GM23338 (cell line): ENCODE measurements at regions not wholly inside any gene's neighbourhood (a gene's known extent, or its start where the extent isn't known, plus 50 kb on each side); places are given as distances from the start of the nearest gene placed in this dataset.
A peak's percentile ranks its signal among the peaks of the same experiment; 100 is the strongest.

Experiments
- ATAC-seq: fragments of 200-7000 bp; cut with Tn5 transposase; 3 replicates; pipeline ENCODE4 v1.9.1; 2020
- DNase-seq: peaks from one replicate; pipeline ENCODE4 v3.0.0-alpha.2; 2015; ENCODE audit warnings: low spot score
- H2AFZ ChIP-seq: fragments of 200-600 bp; sonication (generic); 2 replicates; pipeline ENCODE4 v1.8.0; 2016; ENCODE audit warnings: antibody characterized with exemption, mild to moderate bottlenecking, moderate library complexity
- H3F3A ChIP-seq: fragments of 200-600 bp; sonication (generic); replicated peaks from 2 replicates; pipeline ENCODE4 v1.8.0; 2017; ENCODE audit warnings: antibody characterized with exemption, mixed run types, low read depth
- H3K27ac ChIP-seq: fragments of 200-600 bp; sonication (generic); 2 replicates; pipeline ENCODE4 v1.6.1; 2016; ENCODE audit warnings: low read depth
- H3K27me3 ChIP-seq: fragments of 200-600 bp; sonication (generic); 2 replicates; pipeline ENCODE4 v1.8.0; 2016; ENCODE audit warnings: mild to moderate bottlenecking, mixed run types, moderate library complexity; ENCODE audit not compliant: insufficient read depth
- H3K36me3 ChIP-seq: fragments of 200-600 bp; sonication (generic); 2 replicates; pipeline ENCODE4 v1.8.0; 2016; ENCODE audit warnings: mild to moderate bottlenecking; ENCODE audit not compliant: insufficient read depth
- H3K4me1 ChIP-seq: fragments of 200-600 bp; sonication (generic); 2 replicates; pipeline ENCODE4 v1.8.0; 2016; ENCODE audit warnings: mild to moderate bottlenecking, moderate library complexity; ENCODE audit not compliant: insufficient read depth
- H3K4me2 ChIP-seq: fragments of 200-600 bp; sonication (generic); 2 replicates; pipeline ENCODE4 v1.7.1; 2017; ENCODE audit warnings: mixed run types
- H3K4me3 ChIP-seq: fragments of 200-600 bp; sonication (generic); 2 replicates; pipeline ENCODE4 v1.6.1; 2016; ENCODE audit warnings: mixed run types
- H3K79me2 ChIP-seq: fragments of 200-600 bp; sonication (generic); replicated peaks from 2 replicates; pipeline ENCODE4 v1.8.0; 2017; ENCODE audit warnings: mild to moderate bottlenecking; ENCODE audit not compliant: insufficient read depth
- H3K9me2 ChIP-seq: fragments of 200-600 bp; sonication (generic); 2 replicates; pipeline ENCODE4 v1.8.0; 2017; ENCODE audit not compliant: insufficient read depth
- H4K20me1 ChIP-seq: fragments of 200-600 bp; sonication (generic); replicated peaks from 2 replicates; pipeline ENCODE4 v1.8.0; 2017; ENCODE audit warnings: mild to moderate bottlenecking; ENCODE audit not compliant: insufficient read depth
- H3K27ac Mint-ChIP-seq: 2 replicates; pipeline ENCODE4 v1.8.0; 2020; ENCODE audit warnings: inconsistent platforms, mild to moderate bottlenecking, moderate library complexity, mixed read lengths
- H3K27me3 Mint-ChIP-seq: 3 replicates; pipeline ENCODE4 v1.8.0; 2022; ENCODE audit warnings: low read depth, mild to moderate bottlenecking, moderate library complexity, mixed read lengths, inconsistent platforms; ENCODE audit not compliant: insufficient read depth, poor library complexity
- H3K36me3 Mint-ChIP-seq: 3 replicates; pipeline ENCODE4 v1.8.0; 2021; ENCODE audit warnings: low read depth, mild to moderate bottlenecking, inconsistent platforms, moderate library complexity, mixed read lengths
- H3K4me1 Mint-ChIP-seq: 3 replicates; pipeline ENCODE4 v1.8.0; 2020; ENCODE audit warnings: mild to moderate bottlenecking, inconsistent platforms, mixed read lengths
- H3K4me3 Mint-ChIP-seq: 3 replicates; pipeline ENCODE4 v1.8.0; 2021; ENCODE audit warnings: moderate library complexity, mild to moderate bottlenecking, inconsistent platforms, mixed read lengths
- H3K9me3 Mint-ChIP-seq: 3 replicates; pipeline ENCODE4 v1.8.0; 2020; ENCODE audit warnings: moderate library complexity, mild to moderate bottlenecking, inconsistent platforms, mixed read lengths
- CREB1 ChIP-seq: fragments of 250-450 bp; sonication (Bioruptor Pico); IDR thresholded peaks from 2 replicates; pipeline ENCODE4 v1.5.0; 2020; ENCODE audit warnings: low read depth, mild to moderate bottlenecking, moderate library complexity
- JUNB ChIP-seq: IDR thresholded peaks from one replicate; pipeline ENCODE4 v1.6.1; 2016; ENCODE audit warnings: antibody characterized with exemption; ENCODE audit not compliant: unreplicated experiment
- TF ChIP-seq, protein P1 (sequence below), 2 experiments: fragments of 200-600 bp in 1 of 2; sonication (generic) in 1 of 2; conservative IDR thresholded peaks; 2 replicates each; pipeline versions ENCODE4 v1.5.1 to v1.6.1; 2016 to 2017; ENCODE audit warnings: antibody characterized with exemption in 2 of 2, low read depth in 2 of 2, mild to moderate bottlenecking in 2 of 2, moderate library complexity in 1 of 2
- TF ChIP-seq, protein P2 (sequence below): fragments of 250-450 bp; sonication (Bioruptor Pico); IDR thresholded peaks from 2 replicates; pipeline ENCODE4 v1.5.0; 2020; ENCODE audit warnings: mild to moderate bottlenecking, moderate library complexity
- TF ChIP-seq, protein P3 (sequence below): IDR thresholded peaks from one replicate; pipeline ENCODE4 v1.6.1; 2018; ENCODE audit warnings: antibody characterized with exemption; ENCODE audit not compliant: unreplicated experiment
- TF ChIP-seq, protein P4 (sequence below): IDR thresholded peaks from 2 replicates; pipeline ENCODE4 v1.6.1; 2016; ENCODE audit warnings: antibody characterized with exemption

DNA sequence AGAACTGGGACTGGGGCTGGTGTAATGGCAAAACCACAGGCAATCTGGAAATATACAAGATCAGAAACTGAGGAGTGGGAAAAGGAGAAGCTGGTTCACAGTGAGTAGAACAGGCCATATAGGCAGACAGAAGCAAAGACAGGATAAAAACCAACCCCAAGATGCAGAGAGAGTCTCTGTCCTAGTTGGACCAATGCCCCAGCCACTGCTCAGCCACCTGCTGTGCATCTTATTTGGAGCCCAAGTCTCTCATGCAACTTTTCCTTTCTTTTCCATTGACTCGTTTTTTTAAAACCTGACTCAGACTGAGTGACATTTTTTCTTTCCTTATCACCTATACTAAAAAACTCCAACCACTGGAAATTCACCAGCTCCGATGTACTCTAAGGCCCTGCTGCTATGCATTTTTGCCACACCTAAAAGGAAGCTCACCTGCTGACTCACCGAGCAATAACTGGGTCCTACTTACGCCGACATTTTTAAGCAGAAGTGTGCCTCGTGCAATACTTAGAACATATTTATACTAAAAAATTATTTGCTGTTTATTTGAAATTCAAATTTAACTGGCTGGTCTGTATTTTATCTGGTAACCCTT lies 100.8 kb upstream of the XYLT1 start:
- TF ChIP-seq JUNB, result no peak
- TF ChIP-seq CREB1 (CRISPR knock-in tag), result no peak
- Mint-ChIP-seq H3K36me3 (no peaks in the 10 kb centered on the region), H3K9me3 (no peaks in the 10 kb centered on the region; the same call in 2 of the 3 replicates), H3K4me1 (peaks cover 2% of the 10 kb centered on the region; the same call in 1 of the 3 replicates), H3K27me3 (no peaks in the 10 kb centered on the region), H3K4me3 (no peak overlapping the region), H3K27ac (no peak overlapping the region)
- DNase-seq (no peak), ATAC-seq (no peak)
- H3K4me3 ChIP-seq, result no peak overlapping the region
- H3K4me2 ChIP-seq, result no peak overlapping the region
- no peaks in the 10 kb centered on the region for H3K4me1 ChIP-seq
- H3K79me2 ChIP-seq, result no peaks in the 10 kb centered on the region
- H3K27me3 ChIP-seq, result no peaks in the 10 kb centered on the region
- no peaks in the 10 kb centered on the region for H3K9me2 ChIP-seq
- H3F3A ChIP-seq, result no peaks in the 10 kb centered on the region
- peak overlapping the region; percentile 77 for H2AFZ ChIP-seq
- no peaks in the 10 kb centered on the region for H3K36me3 ChIP-seq
- no peaks in the 10 kb centered on the region for H4K20me1 ChIP-seq
- no peak overlapping the region for H3K27ac ChIP-seq

DNA sequence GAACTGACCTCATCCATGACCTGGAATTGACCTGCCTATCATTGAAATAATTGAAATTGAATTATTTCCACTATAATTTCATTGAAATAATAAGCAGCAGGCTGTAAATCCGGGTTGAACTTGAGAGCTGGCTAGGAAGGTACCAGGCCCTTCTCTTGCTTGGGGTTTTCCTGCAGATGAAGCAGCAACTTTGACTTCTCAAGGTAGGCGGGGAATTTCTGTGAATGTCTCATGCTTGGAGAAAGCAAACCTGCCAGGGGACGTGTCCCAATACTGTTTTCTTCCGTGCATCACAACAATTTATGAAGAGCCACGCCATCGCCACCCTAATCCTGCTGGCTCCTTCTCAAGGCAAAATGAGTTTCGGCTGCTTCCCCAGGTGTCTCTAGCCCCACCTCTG lies 97.5 kb upstream of the XYLT1 start:
- H3K79me2 ChIP-seq, result no peaks in the 10 kb centered on the region
- H3K36me3 Mint-ChIP-seq, result no peaks in the 10 kb centered on the region
- H3K27ac ChIP-seq, result no peak overlapping the region
- ATAC-seq (no peak), DNase-seq (no peak)
- no peaks in the 10 kb centered on the region for H3K4me1 ChIP-seq
- no peaks in the 10 kb centered on the region; the same call in 2 of the 3 replicates for H3K9me3 Mint-ChIP-seq
- H3K36me3 ChIP-seq, result no peaks in the 10 kb centered on the region
- H2AFZ ChIP-seq, result no peak overlapping the region; the same call in 1 of the 2 replicates
- H4K20me1 ChIP-seq, result no peaks in the 10 kb centered on the region
- TF ChIP-seq, protein P1, sequence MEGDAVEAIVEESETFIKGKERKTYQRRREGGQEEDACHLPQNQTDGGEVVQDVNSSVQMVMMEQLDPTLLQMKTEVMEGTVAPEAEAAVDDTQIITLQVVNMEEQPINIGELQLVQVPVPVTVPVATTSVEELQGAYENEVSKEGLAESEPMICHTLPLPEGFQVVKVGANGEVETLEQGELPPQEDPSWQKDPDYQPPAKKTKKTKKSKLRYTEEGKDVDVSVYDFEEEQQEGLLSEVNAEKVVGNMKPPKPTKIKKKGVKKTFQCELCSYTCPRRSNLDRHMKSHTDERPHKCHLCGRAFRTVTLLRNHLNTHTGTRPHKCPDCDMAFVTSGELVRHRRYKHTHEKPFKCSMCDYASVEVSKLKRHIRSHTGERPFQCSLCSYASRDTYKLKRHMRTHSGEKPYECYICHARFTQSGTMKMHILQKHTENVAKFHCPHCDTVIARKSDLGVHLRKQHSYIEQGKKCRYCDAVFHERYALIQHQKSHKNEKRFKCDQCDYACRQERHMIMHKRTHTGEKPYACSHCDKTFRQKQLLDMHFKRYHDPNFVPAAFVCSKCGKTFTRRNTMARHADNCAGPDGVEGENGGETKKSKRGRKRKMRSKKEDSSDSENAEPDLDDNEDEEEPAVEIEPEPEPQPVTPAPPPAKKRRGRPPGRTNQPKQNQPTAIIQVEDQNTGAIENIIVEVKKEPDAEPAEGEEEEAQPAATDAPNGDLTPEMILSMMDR (conservative IDR thresholded peaks at IDR 0.05; ENCODE audit: low read depth in 2 of 2), result no peak
- TF ChIP-seq CREB1 (CRISPR knock-in tag) (no peak), JUNB (no peak)
- TF ChIP-seq, protein P2, sequence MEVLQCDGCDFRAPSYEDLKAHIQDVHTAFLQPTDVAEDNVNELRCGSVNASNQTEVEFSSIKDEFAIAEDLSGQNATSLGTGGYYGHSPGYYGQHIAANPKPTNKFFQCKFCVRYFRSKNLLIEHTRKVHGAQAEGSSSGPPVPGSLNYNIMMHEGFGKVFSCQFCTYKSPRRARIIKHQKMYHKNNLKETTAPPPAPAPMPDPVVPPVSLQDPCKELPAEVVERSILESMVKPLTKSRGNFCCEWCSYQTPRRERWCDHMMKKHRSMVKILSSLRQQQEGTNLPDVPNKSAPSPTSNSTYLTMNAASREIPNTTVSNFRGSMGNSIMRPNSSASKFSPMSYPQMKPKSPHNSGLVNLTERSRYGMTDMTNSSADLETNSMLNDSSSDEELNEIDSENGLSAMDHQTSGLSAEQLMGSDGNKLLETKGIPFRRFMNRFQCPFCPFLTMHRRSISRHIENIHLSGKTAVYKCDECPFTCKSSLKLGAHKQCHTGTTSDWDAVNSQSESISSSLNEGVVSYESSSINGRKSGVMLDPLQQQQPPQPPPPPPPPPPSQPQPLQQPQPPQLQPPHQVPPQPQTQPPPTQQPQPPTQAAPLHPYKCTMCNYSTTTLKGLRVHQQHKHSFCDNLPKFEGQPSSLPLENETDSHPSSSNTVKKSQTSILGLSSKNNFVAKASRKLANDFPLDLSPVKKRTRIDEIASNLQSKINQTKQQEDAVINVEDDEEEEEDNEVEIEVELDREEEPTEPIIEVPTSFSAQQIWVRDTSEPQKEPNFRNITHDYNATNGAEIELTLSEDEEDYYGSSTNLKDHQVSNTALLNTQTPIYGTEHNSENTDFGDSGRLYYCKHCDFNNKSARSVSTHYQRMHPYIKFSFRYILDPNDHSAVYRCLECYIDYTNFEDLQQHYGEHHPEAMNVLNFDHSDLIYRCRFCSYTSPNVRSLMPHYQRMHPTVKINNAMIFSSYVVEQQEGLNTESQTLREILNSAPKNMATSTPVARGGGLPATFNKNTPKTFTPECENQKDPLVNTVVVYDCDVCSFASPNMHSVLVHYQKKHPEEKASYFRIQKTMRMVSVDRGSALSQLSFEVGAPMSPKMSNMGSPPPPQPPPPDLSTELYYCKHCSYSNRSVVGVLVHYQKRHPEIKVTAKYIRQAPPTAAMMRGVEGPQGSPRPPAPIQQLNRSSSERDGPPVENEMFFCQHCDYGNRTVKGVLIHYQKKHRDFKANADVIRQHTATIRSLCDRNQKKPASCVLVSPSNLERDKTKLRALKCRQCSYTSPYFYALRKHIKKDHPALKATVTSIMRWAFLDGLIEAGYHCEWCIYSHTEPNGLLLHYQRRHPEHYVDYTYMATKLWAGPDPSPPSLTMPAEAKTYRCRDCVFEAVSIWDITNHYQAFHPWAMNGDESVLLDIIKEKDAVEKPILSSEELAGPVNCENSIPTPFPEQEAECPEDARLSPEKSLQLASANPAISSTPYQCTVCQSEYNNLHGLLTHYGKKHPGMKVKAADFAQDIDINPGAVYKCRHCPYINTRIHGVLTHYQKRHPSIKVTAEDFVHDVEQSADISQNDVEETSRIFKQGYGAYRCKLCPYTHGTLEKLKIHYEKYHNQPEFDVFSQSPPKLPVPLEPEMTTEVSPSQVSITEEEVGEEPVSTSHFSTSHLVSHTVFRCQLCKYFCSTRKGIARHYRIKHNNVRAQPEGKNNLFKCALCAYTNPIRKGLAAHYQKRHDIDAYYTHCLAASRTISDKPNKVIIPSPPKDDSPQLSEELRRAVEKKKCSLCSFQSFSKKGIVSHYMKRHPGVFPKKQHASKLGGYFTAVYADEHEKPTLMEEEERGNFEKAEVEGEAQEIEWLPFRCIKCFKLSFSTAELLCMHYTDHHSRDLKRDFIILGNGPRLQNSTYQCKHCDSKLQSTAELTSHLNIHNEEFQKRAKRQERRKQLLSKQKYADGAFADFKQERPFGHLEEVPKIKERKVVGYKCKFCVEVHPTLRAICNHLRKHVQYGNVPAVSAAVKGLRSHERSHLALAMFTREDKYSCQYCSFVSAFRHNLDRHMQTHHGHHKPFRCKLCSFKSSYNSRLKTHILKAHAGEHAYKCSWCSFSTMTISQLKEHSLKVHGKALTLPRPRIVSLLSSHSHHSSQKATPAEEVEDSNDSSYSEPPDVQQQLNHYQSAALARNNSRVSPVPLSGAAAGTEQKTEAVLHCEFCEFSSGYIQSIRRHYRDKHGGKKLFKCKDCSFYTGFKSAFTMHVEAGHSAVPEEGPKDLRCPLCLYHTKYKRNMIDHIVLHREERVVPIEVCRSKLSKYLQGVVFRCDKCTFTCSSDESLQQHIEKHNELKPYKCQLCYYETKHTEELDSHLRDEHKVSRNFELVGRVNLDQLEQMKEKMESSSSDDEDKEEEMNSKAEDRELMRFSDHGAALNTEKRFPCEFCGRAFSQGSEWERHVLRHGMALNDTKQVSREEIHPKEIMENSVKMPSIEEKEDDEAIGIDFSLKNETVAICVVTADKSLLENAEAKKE (CRISPR knock-in tag), result no peak
- TF ChIP-seq, protein P3, sequence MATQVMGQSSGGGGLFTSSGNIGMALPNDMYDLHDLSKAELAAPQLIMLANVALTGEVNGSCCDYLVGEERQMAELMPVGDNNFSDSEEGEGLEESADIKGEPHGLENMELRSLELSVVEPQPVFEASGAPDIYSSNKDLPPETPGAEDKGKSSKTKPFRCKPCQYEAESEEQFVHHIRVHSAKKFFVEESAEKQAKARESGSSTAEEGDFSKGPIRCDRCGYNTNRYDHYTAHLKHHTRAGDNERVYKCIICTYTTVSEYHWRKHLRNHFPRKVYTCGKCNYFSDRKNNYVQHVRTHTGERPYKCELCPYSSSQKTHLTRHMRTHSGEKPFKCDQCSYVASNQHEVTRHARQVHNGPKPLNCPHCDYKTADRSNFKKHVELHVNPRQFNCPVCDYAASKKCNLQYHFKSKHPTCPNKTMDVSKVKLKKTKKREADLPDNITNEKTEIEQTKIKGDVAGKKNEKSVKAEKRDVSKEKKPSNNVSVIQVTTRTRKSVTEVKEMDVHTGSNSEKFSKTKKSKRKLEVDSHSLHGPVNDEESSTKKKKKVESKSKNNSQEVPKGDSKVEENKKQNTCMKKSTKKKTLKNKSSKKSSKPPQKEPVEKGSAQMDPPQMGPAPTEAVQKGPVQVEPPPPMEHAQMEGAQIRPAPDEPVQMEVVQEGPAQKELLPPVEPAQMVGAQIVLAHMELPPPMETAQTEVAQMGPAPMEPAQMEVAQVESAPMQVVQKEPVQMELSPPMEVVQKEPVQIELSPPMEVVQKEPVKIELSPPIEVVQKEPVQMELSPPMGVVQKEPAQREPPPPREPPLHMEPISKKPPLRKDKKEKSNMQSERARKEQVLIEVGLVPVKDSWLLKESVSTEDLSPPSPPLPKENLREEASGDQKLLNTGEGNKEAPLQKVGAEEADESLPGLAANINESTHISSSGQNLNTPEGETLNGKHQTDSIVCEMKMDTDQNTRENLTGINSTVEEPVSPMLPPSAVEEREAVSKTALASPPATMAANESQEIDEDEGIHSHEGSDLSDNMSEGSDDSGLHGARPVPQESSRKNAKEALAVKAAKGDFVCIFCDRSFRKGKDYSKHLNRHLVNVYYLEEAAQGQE, result no peak
- TF ChIP-seq, protein P4, sequence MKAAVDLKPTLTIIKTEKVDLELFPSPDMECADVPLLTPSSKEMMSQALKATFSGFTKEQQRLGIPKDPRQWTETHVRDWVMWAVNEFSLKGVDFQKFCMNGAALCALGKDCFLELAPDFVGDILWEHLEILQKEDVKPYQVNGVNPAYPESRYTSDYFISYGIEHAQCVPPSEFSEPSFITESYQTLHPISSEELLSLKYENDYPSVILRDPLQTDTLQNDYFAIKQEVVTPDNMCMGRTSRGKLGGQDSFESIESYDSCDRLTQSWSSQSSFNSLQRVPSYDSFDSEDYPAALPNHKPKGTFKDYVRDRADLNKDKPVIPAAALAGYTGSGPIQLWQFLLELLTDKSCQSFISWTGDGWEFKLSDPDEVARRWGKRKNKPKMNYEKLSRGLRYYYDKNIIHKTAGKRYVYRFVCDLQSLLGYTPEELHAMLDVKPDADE, result no peak
- no peak overlapping the region for H3K4me3 ChIP-seq
- no peaks in the 10 kb centered on the region for H3K27me3 ChIP-seq
- peaks cover 2% of the 10 kb centered on the region; the same call in 1 of the 3 replicates for H3K4me1 Mint-ChIP-seq
- H3K9me2 ChIP-seq, result no peaks in the 10 kb centered on the region
- no peak overlapping the region for H3K4me3 Mint-ChIP-seq
- no peaks in the 10 kb centered on the region for H3F3A ChIP-seq
- no peak overlapping the region for H3K27ac Mint-ChIP-seq
- no peak overlapping the region for H3K4me2 ChIP-seq
- H3K27me3 Mint-ChIP-seq, result no peaks in the 10 kb centered on the region
